HCEC 1CT (cell line): ENCODE measurements at regions not wholly inside any gene's neighbourhood (a gene's known extent, or its start where the extent isn't known, plus 50 kb on each side); places are given as distances from the start of the nearest gene placed in this dataset.

Experiments used
- DNase-seq: peaks from one replicate; pipeline ENCODE4 v3.0.0-alpha.2; 2017

GRCh38 chr11:130781931-130782330 is 134.3 kb downstream of the SNX19 start:
- DNase-seq, result peak; percentile 34

- DNase-seq, result no peak
These were observed 133.7 kb downstream of the SNX19 start for GRCh38 chr11:130782361-130783222.

DNA sequence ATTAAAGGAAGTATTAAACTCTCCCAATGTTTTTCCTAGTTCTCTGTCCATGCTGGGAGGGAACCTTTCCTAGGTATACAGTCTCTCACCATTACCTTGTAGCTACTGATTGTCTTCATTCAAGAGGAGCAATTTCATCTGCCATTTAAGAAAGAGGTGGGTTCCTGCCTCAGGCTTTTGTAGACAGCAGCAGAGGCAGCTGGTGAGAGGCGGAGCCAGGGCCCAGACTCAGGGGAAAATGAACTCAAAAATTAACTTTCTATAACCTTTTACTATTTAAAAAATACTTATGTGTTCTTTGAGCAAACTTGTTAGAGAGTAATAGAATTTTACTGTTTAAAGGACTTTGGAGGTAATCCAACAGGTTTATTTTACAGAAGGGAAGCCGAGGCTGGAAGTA is 133.0 kb downstream of the SNX19 start:
- DNase-seq, result no peak

DNA sequence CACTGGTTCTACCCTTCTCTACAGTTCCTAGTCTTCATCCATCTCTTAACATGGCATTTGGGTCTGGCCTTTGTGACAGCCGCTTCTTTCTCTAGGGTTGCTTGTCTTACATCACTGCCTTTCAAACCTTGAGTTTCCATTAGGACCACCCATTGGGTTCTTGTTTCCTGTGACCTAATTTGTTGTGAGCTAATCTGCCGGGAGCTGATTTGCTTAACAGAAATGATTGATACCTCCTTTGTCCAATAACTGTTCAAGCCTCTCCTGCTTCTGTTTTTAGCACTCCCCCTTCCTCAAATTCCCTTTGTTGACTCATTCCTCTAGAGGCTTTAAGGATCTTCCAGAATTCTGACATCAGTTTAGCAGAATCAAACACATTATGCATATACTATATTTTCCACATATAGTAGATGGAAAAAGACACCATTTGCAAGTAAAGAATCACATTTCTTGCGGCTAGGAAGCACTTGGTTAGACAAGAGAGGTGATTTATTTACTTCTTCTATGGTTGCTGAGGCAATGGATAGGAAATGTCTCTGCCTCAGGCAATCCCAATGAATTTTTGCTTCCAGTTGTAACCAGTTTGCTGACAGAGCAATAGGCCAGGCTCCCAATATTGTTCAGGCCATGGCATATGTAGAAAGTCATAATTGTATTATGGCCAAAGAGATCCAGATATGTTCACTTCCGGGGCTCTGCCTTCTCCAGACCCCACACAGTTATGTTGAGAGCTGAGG is 130.7 kb downstream of the SNX19 start:
- DNase-seq, result no peak

GRCh38 chr11:130786586-130786985 is 129.7 kb downstream of the SNX19 start:
- no peak for DNase-seq

- no peak for DNase-seq
These were observed 129.1 kb downstream of the SNX19 start for GRCh38 chr11:130787092-130787616.

DNA sequence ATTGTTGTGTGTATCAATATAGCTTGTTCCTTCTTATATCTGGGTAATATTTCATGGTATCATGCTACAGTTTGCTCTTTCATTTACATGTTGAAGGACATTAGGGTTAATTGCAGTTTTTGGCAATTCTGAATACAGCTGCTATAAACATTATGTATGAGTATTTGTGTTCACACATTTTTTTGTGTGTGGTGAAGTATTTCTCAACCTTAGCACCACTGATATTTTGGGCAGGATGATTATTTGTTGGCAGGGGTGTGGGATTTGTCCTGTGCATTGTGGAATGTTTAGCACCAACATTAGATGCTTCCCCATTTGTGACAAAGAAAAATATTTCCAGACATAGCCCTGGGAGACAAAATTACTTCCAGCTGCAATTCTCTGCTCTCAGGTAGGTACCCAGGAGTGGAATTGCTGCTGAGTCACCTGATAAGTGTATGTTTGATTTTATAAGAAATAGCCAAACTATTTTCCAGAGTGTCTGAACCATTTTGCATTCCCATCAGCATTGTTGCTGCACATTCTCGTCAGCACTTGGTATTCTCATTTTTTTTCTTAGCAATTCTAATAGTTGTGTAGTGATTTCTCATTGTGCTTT is 128.2 kb downstream of the SNX19 start:
- no peak for DNase-seq

DNA sequence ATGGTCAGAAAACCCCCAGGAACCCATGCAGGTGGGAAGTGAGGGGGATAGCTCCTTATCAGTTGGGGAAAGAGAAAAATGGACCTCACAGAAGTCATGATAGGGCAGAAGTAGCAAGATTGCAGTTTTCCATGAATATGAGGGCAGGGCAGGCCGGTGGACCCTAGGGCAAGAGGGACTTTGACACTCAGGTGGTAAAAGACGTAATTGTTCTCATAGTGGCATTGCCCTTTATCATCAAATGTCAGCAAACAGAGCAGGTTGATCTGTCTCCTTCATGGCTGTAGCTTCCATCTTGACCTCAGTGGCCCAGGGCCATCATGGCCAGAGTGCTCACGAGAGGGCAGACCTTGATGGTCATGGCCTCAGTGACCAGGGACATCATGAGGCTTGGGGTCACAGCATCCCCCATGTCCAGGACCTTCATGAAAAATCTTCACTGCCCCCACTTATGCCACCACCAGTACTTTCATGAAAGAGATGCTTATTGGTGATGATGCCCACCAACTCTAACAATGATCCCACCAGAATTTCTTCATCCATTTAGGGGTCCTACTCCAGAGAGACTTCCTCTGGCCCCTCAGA is 127.1 kb downstream of the SNX19 start:
- DNase-seq, result no peak

DNA sequence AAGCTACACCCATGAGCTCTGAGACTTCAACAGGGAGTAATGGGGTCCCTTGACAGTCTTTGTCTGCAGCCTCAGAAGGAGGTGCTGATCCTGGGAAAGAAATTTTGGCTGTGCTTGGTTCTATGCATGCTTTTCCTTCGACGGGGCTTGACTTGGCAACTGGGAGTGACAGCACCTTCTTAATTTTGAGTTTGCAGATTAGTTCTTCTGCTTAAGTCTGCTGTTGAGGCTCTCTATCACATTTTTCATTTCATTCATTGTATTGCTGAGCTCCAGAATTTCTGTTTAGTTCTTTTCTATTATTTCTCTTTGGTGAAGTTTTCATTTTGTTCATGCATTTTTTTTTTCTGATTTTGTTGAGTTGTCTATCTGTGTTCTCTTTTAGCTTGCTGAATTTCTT is 125.6 kb downstream of the SNX19 start:
- DNase-seq, result no peak

GRCh38 chr11:130792772-130793171 is 123.5 kb downstream of the SNX19 start:
- no peak for DNase-seq

GRCh38 chr11:130796828-130797227 is 119.5 kb downstream of the SNX19 start:
- DNase-seq, result no peak

- DNase-seq, result peak; percentile 76
These were observed 118.0 kb downstream of the SNX19 start for GRCh38 chr11:130798280-130798679.

GRCh38 chr11:130798801-130799200 is 117.5 kb downstream of the SNX19 start:
- no peak for DNase-seq

- DNase-seq, result no peak
These were observed 114.8 kb downstream of the SNX19 start for GRCh38 chr11:130801333-130802122.

DNA sequence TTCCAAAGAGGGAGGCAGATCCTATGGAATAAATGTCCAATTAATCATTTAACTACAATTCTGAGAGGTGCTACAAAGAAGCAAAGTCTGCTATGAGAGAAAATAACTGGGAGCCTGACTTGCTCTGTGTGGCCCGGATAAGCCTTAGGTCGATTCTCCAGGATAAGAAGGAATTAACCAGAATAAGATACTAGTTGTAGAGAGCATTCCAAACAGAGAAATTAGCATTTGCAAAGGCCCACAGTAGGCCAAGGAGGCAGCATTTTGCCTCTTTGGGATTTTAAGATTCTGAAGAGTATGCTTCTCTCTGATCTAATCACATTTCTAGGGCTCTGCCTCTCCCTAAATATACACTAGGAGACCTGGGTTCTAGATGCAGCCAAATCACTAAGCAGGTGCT is 113.7 kb downstream of the SNX19 start:
- no peak for DNase-seq

DNA sequence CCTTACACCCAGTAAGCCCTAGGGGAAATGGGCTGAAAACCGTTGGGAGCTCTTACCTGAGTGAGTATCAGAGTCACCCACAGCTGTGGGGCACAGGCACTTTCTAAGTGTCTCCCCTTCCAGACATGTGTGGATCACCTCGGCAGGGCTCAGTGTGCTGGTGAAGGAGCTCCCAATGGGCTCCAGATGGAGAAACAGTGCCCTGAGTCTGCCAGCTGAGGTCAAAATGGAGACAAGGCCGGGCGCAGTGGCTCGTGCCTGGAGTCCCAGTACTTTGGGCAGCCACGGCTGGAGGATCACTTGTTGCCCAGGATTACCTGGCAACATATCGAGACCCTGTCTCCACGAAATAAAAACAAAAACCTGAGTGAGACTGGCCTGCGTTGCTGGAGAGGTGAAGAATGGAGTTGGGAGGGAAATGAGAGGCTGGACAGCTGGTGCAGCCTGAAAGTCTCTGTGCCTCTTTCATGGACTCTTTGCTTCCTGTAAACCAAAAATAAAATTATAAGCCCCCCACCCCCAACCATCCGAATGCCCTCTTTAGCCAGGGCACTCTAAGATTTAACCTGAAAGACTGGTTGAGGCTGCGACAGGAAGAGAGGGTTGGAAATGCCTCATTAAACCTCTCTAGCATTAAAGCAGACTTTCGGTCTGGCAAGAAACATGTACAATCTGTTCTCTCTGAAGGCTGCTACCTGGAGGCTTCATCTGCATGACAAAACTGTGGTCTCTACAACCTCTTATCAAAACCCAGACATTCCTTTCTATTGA is 111.8 kb downstream of the SNX19 start:
- no peak for DNase-seq

DNA sequence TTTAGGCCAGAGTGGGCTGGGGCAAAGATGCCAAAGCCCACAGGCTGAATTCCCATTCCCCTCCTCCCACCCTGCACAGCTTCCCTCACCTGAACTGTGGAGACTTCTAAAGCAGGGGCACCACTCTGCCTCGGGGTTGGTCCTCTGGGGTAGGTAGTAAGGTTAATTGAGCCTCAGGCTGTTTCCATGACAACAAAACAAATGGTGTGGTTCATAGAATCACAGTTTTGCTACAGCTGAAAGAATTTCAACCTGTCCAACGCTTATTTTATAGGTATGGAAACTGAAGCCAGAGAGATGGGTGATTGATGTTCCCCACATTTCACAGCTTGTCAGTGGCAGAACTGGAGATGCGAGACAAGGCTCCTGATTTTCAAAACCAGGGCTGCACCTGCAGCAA is 109.5 kb downstream of the SNX19 start:
- no peak for DNase-seq

DNA sequence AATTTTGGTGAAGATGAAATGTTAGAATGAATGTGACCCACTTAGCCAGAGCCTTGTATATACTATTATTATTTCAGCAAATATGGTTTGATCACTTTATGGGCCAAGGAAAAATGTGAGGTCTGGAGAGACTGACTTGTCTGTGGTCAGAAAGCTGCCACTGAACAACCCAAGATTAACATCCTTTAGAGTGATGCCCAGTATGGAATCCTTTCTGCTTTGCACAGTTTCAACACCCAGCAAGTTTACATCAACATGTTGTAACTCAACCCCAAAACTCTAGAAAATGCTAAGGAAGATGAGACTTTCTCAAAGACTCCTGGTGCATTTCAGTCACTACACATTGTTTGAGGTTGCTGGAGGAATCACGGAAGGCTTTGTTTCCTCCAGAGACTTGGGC is 107.7 kb downstream of the SNX19 start:
- no peak for DNase-seq

DNA sequence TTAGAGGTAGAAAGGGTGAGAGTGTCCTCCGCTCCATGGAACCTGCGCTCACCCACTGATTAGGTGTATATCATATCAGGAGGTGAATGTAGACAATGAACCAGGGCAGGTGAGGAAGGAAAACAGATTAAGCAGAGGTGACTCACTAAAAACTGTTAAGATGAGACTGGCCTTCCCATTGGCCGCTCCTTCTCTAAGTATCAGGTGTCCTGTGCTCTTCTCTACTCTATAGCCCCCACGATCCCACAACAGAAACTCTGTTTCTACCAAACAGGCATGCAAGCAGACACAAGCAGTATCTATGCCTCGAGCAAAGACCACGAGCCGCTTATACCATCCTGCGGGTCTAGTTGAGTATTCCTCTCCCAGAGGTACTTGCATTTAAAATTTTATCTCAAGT is 103.1 kb downstream of the SNX19 start:
- DNase-seq, result no peak

DNA sequence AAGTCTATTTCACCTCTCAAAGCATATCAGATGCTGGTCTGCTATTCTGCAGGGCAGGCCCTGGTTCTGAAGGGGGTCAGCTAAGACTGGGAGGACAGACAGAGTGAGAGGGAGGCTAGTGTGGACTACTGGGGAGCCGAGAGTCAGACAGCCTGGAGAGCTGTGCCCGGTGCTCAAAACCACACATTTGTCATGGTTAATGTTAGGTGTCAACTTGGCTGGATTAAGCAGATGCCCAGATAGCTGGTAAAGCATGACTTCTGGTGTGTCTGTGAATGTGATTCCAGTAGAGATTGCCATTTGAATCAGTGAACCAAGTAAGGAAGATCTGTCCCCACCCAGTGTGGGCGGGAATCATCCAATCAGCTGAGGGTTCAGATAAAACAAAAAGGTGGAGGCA is 102.6 kb downstream of the SNX19 start:
- no peak for DNase-seq

DNA sequence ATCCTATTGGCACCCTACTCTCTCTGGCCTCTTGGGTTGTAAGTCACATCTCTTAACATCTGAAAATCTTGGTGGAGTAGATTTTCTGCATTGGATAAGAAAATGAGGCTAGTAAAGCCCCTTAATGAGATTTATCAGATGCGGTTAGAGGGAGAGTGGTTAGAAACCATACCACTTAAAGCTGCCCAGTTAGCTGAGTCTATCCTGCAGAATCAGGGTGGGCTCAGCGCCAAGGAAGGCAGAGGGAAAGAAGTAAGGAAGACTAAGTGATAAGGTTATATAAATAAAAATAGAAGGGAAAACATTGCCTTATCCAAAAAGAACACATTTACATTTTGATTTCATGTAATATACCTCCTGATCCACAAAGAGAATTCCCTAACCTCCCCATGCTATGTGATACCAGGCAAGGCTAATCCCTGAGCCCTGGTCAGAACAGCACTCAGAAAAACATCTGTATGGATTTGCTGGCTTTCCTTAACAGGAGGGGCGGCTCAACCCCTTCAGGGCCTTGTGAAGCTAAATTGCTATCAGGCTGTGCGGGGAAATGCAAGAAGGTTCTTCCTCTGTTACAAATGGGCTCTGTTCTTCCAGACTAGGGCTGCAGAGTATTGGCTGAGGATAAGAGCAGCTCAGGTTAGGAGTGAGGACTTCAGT is 101.7 kb downstream of the SNX19 start:
- no peak for DNase-seq
